CD14-positive monocyte (primary cell): ENCODE measurements at regions not wholly inside any gene's neighbourhood (a gene's known extent, or its start where the extent isn't known, plus 50 kb on each side); places are given as distances from the start of the nearest gene placed in this dataset.
"Not testable (repeated sequence)": the region's sequence is repeated elsewhere in the genome, so short reads cannot be mapped to it uniquely, and the experiment has no call there.

Experiments
- DNase-seq, 3 donors: peaks; one replicate each; pipeline ENCODE4 v3.0.0-alpha.2; 2011 to 2022
- H2AFZ ChIP-seq: 2 replicates; pipeline ENCODE4 v1.6.0; 2012; ENCODE audit warnings: mild to moderate bottlenecking, low read depth, low read length, inconsistent platforms; ENCODE audit not compliant: insufficient read depth, poor library complexity, severe bottlenecking
- H3K27ac ChIP-seq, 2 donors: 1 replicate in 1 of 2; 2 replicates in 1 of 2; pipeline ENCODE4 v1.5.1; 2012 to 2013; ENCODE audit warnings: low read length in 2 of 2, control low read depth in 1 of 2, inconsistent platforms in 1 of 2, low read depth in 1 of 2, mild to moderate bottlenecking in 1 of 2
- H3K27me3 ChIP-seq, 2 donors: one replicate each; pipeline versions ENCODE4 v1.6.0 to v1.6.1; 2011 to 2013; ENCODE audit warnings: low read length in 2 of 2; ENCODE audit not compliant: control insufficient read depth in 2 of 2, insufficient read depth in 2 of 2
- H3K36me3 ChIP-seq, 2 donors: replicated peaks in 1 of 2; 1 replicate in 1 of 2; 2 replicates in 1 of 2; pipeline versions ENCODE4 v1.5.1 to v1.6.1; 2012 to 2013; ENCODE audit warnings: low read length in 2 of 2, control low read depth in 1 of 2, inconsistent platforms in 1 of 2, mild to moderate bottlenecking in 1 of 2; ENCODE audit not compliant: insufficient read depth in 2 of 2, control insufficient read depth in 1 of 2
- H3K4me1 ChIP-seq, 2 donors: 1 replicate in 1 of 2; 2 replicates in 1 of 2; pipeline versions ENCODE4 v1.5.1 to v1.6.1; 2012 to 2013; ENCODE audit warnings: low read length in 2 of 2, control low read depth in 1 of 2, inconsistent platforms in 1 of 2, mild to moderate bottlenecking in 1 of 2, moderate library complexity in 1 of 2; ENCODE audit not compliant: insufficient read depth in 2 of 2, control insufficient read depth in 1 of 2
- H3K4me2 ChIP-seq: replicated peaks from 2 replicates; pipeline ENCODE3; 2012; ENCODE audit warnings: low read length, moderate library complexity, mild to moderate bottlenecking; ENCODE audit not compliant: poor library complexity, severe bottlenecking; ENCODE audit errors: extremely low read depth
- H3K4me3 ChIP-seq, 3 experiments: fragments of 200-600 bp in 1 of 3; sonication (generic) in 1 of 3; replicated peaks in 1 of 3; 1 replicate in 2 of 3; 2 replicates in 1 of 3; pipeline ENCODE4 v1.5.1; 2011 to 2013; ENCODE audit warnings: low read length in 3 of 3, mild to moderate bottlenecking in 3 of 3, control low read depth in 2 of 3, low read depth in 2 of 3, inconsistent platforms in 1 of 3, moderate library complexity in 1 of 3
- H3K79me2 ChIP-seq: 2 replicates; pipeline ENCODE4 v1.6.0; 2012; ENCODE audit warnings: mild to moderate bottlenecking, control low read depth, inconsistent platforms, low read length, moderate library complexity; ENCODE audit not compliant: insufficient read depth
- H3K9ac ChIP-seq: 2 replicates; pipeline ENCODE4 v1.6.0; 2017; ENCODE audit warnings: low read length, mild to moderate bottlenecking; ENCODE audit not compliant: insufficient read depth, poor library complexity, severe bottlenecking
- H3K9me3 ChIP-seq, 2 donors: replicated peaks in 1 of 2; 1 replicate in 1 of 2; 2 replicates in 1 of 2; pipeline versions ENCODE4 v1.5.1 to v1.6.1; 2012 to 2013; ENCODE audit warnings: low read length in 2 of 2, control low read depth in 1 of 2; ENCODE audit not compliant: control insufficient read depth in 1 of 2, insufficient read depth in 1 of 2
- H4K20me1 ChIP-seq: 2 replicates; pipeline ENCODE4 v1.6.0; 2012; ENCODE audit warnings: mild to moderate bottlenecking, low read length, control low read depth, moderate library complexity; ENCODE audit not compliant: insufficient read depth
- H3K27ac Mint-ChIP-seq, 7 donors: one replicate each; pipeline ENCODE4 v1.8.0; 2020; ENCODE audit warnings: mild to moderate bottlenecking in 7 of 7, mixed read lengths in 7 of 7, moderate library complexity in 6 of 7, inconsistent platforms in 2 of 7
- H3K27me3 Mint-ChIP-seq, 3 donors: one replicate each; pipeline ENCODE4 v1.8.0; 2021 to 2022; ENCODE audit warnings: low read depth in 3 of 3, mild to moderate bottlenecking in 3 of 3, mixed read lengths in 3 of 3, moderate library complexity in 3 of 3, inconsistent platforms in 1 of 3
- H3K36me3 Mint-ChIP-seq, 2 donors: one replicate each; pipeline ENCODE4 v1.8.0; 2020; ENCODE audit warnings: mixed read lengths in 2 of 2, inconsistent platforms in 1 of 2, mild to moderate bottlenecking in 1 of 2
- H3K4me1 Mint-ChIP-seq: one replicate; pipeline ENCODE4 v1.8.0; 2020; ENCODE audit warnings: mild to moderate bottlenecking, mixed read lengths
- H3K4me3 Mint-ChIP-seq, 2 donors: one replicate each; pipeline ENCODE4 v1.8.0; 2020; ENCODE audit warnings: mild to moderate bottlenecking in 2 of 2, mixed read lengths in 2 of 2, moderate library complexity in 1 of 2
- H3K9me3 Mint-ChIP-seq, 7 donors: one replicate each; pipeline ENCODE4 v1.8.0; 2020 to 2022; ENCODE audit warnings: mixed read lengths in 7 of 7, mild to moderate bottlenecking in 6 of 7, moderate library complexity in 6 of 7, inconsistent platforms in 2 of 7
- WGBS: methylation state at CpG from one replicate; pipeline ENCODE4 v1.1.5; 2013; ENCODE audit warnings: missing lambda C conversion rate; ENCODE audit not compliant: insufficient coverage; 5-methylcytosine and 5-hydroxymethylcytosine counted together
- intact Hi-C, 2 donors: fragments of 100-400 bp; cut with micrococcal nuclease; formaldehyde crosslinking; loops; one replicate each; pipeline versions ENCODE4 v1.15.0 to v1.15.1; 2023
- TF ChIP-seq, protein P1 (sequence below): fragments of 200-600 bp; IDR thresholded peaks from one replicate; pipeline ENCODE4 v1.8.0; 2022; ENCODE audit warnings: antibody characterized with exemption, mild to moderate bottlenecking

- Histone ChIP-seq H4K20me1 (no peaks in the 10 kb centered on the region), H3K9ac (no peak overlapping the region), H3K4me2 (no peak overlapping the region), H3K4me3 (no peak overlapping the region), H3K36me3 (no peaks in the 10 kb centered on the region), H3K9me3 (peaks cover 0 to 3% of the 10 kb centered on the region in 2 donors), H3K27ac (no peak overlapping the region), H3K4me1 (no peaks in the 10 kb centered on the region), H3K79me2 (no peaks in the 10 kb centered on the region), H3K27me3 (no peaks in the 10 kb centered on the region), H2AFZ (no peak overlapping the region)
- H3K4me3 Mint-ChIP-seq = no peak overlapping the region
- H3K27me3 Mint-ChIP-seq = no peaks in the 10 kb centered on the region
- H3K4me1 Mint-ChIP-seq = no peaks in the 10 kb centered on the region
- H3K27ac Mint-ChIP-seq = no peak overlapping the region
- H3K36me3 Mint-ChIP-seq = no peaks in the 10 kb centered on the region
- H3K9me3 Mint-ChIP-seq = peaks cover 0 to 5% (median 0%) of the 10 kb centered on the region in 7 donors
- WGBS = 100% methylated on average over 7 of the region's 8 CpGs
- TF ChIP-seq, protein P1, sequence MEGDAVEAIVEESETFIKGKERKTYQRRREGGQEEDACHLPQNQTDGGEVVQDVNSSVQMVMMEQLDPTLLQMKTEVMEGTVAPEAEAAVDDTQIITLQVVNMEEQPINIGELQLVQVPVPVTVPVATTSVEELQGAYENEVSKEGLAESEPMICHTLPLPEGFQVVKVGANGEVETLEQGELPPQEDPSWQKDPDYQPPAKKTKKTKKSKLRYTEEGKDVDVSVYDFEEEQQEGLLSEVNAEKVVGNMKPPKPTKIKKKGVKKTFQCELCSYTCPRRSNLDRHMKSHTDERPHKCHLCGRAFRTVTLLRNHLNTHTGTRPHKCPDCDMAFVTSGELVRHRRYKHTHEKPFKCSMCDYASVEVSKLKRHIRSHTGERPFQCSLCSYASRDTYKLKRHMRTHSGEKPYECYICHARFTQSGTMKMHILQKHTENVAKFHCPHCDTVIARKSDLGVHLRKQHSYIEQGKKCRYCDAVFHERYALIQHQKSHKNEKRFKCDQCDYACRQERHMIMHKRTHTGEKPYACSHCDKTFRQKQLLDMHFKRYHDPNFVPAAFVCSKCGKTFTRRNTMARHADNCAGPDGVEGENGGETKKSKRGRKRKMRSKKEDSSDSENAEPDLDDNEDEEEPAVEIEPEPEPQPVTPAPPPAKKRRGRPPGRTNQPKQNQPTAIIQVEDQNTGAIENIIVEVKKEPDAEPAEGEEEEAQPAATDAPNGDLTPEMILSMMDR = no peak
- DNase-seq = no peak
- intact Hi-C loops = no loop called here
These were observed 261.3 kb downstream of the PARM1 start for GRCh38 chr4:75194180-75194579.

DNA sequence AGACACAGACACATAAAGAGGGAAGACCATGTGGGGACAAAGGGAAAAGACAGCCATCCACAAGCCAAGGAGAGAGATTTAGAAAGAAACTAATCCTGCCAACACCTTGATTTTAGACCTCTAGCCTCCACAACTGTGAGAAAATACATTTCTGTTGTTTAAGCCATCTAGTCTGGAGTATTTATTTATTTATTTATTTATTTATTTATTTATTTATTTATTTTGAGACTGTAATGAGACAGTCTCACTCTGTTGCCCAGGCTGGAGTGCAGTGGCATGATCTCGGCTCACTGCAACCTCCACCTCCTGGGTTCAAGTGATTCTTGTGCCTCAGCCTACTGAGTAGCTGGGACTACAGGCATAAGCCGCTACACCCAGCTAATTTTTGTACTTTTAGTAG is 259.3 kb downstream of the PARM1 start:
- intact Hi-C loops, H4K20me1 ChIP-seq, H3K27me3 Mint-ChIP-seq, H3K9me3 Mint-ChIP-seq, DNase-seq, H3K79me2 ChIP-seq, H3K4me3 ChIP-seq, H3K27ac ChIP-seq, H3K4me2 ChIP-seq, H3K27me3 ChIP-seq, H3K27ac Mint-ChIP-seq, H3K4me3 Mint-ChIP-seq, H3K4me1 Mint-ChIP-seq, H3K36me3 Mint-ChIP-seq, H3K4me1 ChIP-seq, H3K9ac ChIP-seq, H3K9me3 ChIP-seq, H3K36me3 ChIP-seq, H2AFZ ChIP-seq: not testable (repeated sequence)
- WGBS = 86% methylated on average over 1 of the region's 2 CpGs
